AG09319 (cell line): ENCODE measurements at regions not wholly inside any gene's neighbourhood (a gene's known extent, or its start where the extent isn't known, plus 50 kb on each side); places are given as distances from the start of the nearest gene placed in this dataset.
"Not testable (repeated sequence)": the region's sequence is repeated elsewhere in the genome, so short reads cannot be mapped to it uniquely, and the experiment has no call there.

Source experiments
- DNase-seq: peaks from one replicate; pipeline ENCODE4 v3.0.0-alpha.2; 2010; ENCODE audit warnings: low read depth; ENCODE audit errors: extremely low read depth
- TF ChIP-seq, protein P1 (sequence below): IDR thresholded peaks from 2 replicates; pipeline ENCODE4 v1.5.1; 2011; ENCODE audit warnings: low read depth, mild to moderate bottlenecking, inconsistent platforms, low read length, moderate library complexity

GRCh38 chr1:72379072-72379471 is 96.7 kb upstream of the NEGR1 start:
- TF ChIP-seq, protein P1, sequence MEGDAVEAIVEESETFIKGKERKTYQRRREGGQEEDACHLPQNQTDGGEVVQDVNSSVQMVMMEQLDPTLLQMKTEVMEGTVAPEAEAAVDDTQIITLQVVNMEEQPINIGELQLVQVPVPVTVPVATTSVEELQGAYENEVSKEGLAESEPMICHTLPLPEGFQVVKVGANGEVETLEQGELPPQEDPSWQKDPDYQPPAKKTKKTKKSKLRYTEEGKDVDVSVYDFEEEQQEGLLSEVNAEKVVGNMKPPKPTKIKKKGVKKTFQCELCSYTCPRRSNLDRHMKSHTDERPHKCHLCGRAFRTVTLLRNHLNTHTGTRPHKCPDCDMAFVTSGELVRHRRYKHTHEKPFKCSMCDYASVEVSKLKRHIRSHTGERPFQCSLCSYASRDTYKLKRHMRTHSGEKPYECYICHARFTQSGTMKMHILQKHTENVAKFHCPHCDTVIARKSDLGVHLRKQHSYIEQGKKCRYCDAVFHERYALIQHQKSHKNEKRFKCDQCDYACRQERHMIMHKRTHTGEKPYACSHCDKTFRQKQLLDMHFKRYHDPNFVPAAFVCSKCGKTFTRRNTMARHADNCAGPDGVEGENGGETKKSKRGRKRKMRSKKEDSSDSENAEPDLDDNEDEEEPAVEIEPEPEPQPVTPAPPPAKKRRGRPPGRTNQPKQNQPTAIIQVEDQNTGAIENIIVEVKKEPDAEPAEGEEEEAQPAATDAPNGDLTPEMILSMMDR, result no peak
- DNase-seq, result no peak

GRCh38 chr1:72375226-72375625 is 92.9 kb upstream of the NEGR1 start:
- TF ChIP-seq, protein P1, result no peak
- no peak for DNase-seq

- DNase-seq, result no peak
- TF ChIP-seq, protein P1, result no peak
These were observed 89.1 kb upstream of the NEGR1 start for GRCh38 chr1:72371259-72372035.

GRCh38 chr1:72370836-72371235 is 88.5 kb upstream of the NEGR1 start:
- not testable (repeated sequence) for DNase-seq

DNA sequence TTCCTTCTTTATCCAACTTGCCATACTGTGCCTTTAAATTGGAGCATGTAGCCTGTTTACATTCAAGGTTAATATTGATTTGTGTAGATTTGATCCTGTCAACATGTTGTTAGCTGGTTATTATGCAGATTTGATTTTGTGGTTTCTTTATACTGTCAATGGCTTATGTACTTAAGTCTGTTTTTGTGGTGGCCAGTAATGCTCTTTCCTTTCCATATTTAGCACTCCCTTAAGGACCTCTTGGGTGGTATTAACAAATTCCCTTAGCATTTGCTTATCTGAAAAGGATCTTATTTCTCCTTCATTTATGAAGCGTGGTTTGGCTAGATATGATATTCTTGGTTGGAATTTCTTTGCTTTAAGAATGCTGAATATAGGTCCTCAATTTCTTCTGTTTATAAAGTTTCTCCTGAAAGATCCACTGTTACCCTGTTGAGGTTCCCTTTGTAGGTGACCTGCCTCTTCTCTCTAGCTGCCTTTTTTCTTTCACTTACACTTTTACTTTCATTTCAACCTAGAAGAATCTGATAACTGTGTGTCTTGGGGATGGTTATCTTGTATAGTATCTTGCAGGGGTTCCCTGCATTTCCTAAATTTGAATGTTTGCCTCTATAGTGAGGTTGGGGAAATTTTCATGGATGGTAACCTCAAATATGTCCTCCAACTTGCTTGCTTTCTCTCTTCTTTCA is 86.9 kb upstream of the NEGR1 start:
- TF ChIP-seq, protein P1, result no peak
- no peak for DNase-seq

- peak; percentile 19 for DNase-seq
These were observed 84.1 kb upstream of the NEGR1 start for GRCh38 chr1:72366466-72366865.

DNA sequence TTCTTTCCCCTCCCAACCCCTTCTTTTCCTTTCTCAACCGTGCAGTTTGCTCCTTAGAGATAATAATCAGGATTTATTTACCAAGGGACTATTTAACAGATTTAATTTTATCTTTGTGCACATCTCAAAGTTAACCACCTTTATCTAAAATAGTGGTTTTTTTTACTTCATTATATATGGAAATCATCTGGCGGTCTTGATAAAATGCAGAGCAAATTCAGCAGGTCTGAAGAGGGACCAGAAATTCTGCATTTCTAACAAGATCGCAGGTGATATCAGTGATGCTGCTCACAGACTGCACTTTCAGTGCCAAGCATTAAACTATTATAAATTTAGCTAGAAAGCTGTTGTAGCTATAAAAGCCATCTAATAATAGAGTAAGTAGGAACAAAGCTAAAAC is 83.4 kb upstream of the NEGR1 start:
- no peak for DNase-seq
- TF ChIP-seq, protein P1, result no peak

More at GRCh38 chr1:72366466-72366865, 84.1 kb upstream of the NEGR1 start:
- TF ChIP-seq, protein P1, result no peak
